ENCODE measurements at regions not wholly inside any gene's neighbourhood (a gene's known extent, or its start where the extent isn't known, plus 50 kb on each side); places are given as distances from the start of the nearest gene placed in this dataset.
A peak's percentile ranks its signal among the peaks of the same experiment; 100 is the strongest.
"Not testable (repeated sequence)": the region's sequence is repeated elsewhere in the genome, so short reads cannot be mapped to it uniquely, and the experiment has no call there.

GRCh38 chr4:69377562-69377961, 97.3 kb downstream of the UGT2B28 start:
- Histone ChIP-seq H3K4me1 (no peaks in the 10 kb centered on the region), H3K9me3 (no peaks in the 10 kb centered on the region), H3K36me3 (no peaks in the 10 kb centered on the region), H3K4me3 (no peak overlapping the region), H3K27me3 (no peaks in the 10 kb centered on the region), H3K27ac (no peak overlapping the region)
- TF ChIP-seq EP300 (IDR thresholded peaks at IDR 0.05) = no peak
- WGBS, 2 donors = 90 to 93% methylated on average over 7 of the region's 7 CpGs
- DNase-seq = no peak
- intact Hi-C loops (cut with DNase I) = no loop called here

DNA sequence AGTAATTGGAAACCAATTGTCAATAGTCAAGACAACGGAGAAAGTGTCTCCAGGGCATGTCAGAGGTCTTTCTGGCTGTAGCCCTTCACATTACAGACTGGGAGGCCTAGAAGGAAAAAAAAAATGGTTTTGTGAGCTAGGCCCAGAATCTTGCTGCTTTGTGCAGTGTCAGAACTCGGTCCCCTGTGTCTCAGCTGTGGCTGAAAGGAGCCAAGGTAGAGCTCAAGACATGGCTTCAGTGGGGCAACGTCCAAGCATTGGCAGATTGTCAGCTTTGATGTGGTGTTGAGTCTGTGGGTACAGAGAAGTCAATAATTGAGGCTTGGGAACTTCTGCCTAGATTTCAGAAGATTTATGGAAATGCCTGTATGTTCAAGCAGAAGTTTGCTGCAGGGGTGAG, 103.0 kb downstream of the UGT2B28 start:
- no peak for TF ChIP-seq CTCF (IDR thresholded peaks at IDR 0.05)
- no peak for TF ChIP-seq EP300 (IDR thresholded peaks at IDR 0.05)
- TF ChIP-seq POLR2A (IDR thresholded peaks at IDR 0.05) = no peak
- TF ChIP-seq POLR2AphosphoS5 (IDR thresholded peaks at IDR 0.05) = no peak
- intact Hi-C loops (cut with DNase I) = no loop called here
- no peaks in the 10 kb centered on the region for H3K9me3 ChIP-seq
- H3K27me3 ChIP-seq = no peaks in the 10 kb centered on the region
- WGBS, 2 donors = 55 to 66% methylated on average over 3 of the region's 3 CpGs
- H3K4me3 ChIP-seq = no peak overlapping the region
- H3K36me3 ChIP-seq = no peaks in the 10 kb centered on the region
- H3K4me1 ChIP-seq = no peaks in the 10 kb centered on the region
- no peak for DNase-seq
- no peak overlapping the region for H3K27ac ChIP-seq

- 7 to 46% methylated on average over 4 of the region's 4 CpGs for WGBS, 2 donors
These were observed 106.6 kb downstream of the UGT2B4 start for GRCh38 chr4:69389111-69389510.

DNA sequence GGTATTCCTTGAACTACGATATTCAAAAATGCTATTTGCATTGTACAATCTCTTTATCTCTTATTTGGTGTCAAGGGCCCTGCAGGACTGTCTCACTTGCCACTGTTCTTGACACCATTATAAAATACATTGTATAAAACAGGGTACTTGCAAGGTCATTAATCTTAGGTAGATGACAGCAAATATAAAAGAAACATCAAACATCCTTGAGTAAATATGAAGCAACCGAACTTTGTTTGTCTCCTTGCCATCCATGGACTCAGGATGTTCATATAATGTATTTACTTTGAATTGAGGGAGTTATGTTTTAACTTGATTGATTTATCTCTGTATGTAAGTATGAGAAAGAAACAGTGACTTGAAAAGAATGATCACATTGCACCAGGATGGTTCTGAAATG, 87.3 kb downstream of the UGT2B4 start:
- Histone ChIP-seq H3K36me3 (no peaks in the 10 kb centered on the region), H3K9me3 (no peaks in the 10 kb centered on the region), H3K4me1 (no peaks in the 10 kb centered on the region), H3K27ac (no peak overlapping the region), H3K4me3 (no peak overlapping the region), H3K27me3 (no peaks in the 10 kb centered on the region)
- intact Hi-C loops (cut with DNase I) = no loop called here
- no peak for TF ChIP-seq POLR2AphosphoS5 (IDR thresholded peaks at IDR 0.05)
- TF ChIP-seq CTCF (IDR thresholded peaks at IDR 0.05) = no peak
- TF ChIP-seq EP300 (IDR thresholded peaks at IDR 0.05) = no peak
- TF ChIP-seq POLR2A (IDR thresholded peaks at IDR 0.05) = no peak
- DNase-seq = no peak
- 46 to 56% methylated on average over 2 of the region's 2 CpGs for WGBS, 2 donors

More at GRCh38 chr4:69389111-69389510, 106.6 kb downstream of the UGT2B4 start:
- DNase-seq; H3K27ac ChIP-seq; H3K36me3 ChIP-seq; H3K9me3 ChIP-seq; H3K4me1 ChIP-seq; H3K27me3 ChIP-seq; intact Hi-C loops (cut with DNase I); H3K4me3 ChIP-seq: not testable (repeated sequence)
- TF ChIP-seq POLR2AphosphoS5 (IDR thresholded peaks at IDR 0.05) = peak in 1 of 4 donors; percentile 36

GRCh38 chr4:69411981-69412380, 83.7 kb downstream of the UGT2B4 start:
- intact Hi-C loops (cut with DNase I); DNase-seq: not testable (repeated sequence)

GRCh38 chr4:69424722-69425121, 71.0 kb downstream of the UGT2B4 start:
- intact Hi-C loops (cut with DNase I); H3K9me3 ChIP-seq; H3K27me3 ChIP-seq; H3K4me3 ChIP-seq; H3K36me3 ChIP-seq; H3K27ac ChIP-seq; DNase-seq; H3K4me1 ChIP-seq: not testable (repeated sequence)
- 92 to 94% methylated on average over 9 of the region's 9 CpGs for WGBS, 2 donors

More at GRCh38 chr4:69411981-69412380, 83.7 kb downstream of the UGT2B4 start:
- H3K4me3 ChIP-seq, H3K4me1 ChIP-seq, H3K36me3 ChIP-seq, H3K27ac ChIP-seq, H3K27me3 ChIP-seq, H3K9me3 ChIP-seq: not testable (repeated sequence)
